ENCODE measurements at regions not wholly inside any gene's neighbourhood (a gene's known extent, or its start where the extent isn't known, plus 50 kb on each side); places are given as distances from the start of the nearest gene placed in this dataset.

DNA sequence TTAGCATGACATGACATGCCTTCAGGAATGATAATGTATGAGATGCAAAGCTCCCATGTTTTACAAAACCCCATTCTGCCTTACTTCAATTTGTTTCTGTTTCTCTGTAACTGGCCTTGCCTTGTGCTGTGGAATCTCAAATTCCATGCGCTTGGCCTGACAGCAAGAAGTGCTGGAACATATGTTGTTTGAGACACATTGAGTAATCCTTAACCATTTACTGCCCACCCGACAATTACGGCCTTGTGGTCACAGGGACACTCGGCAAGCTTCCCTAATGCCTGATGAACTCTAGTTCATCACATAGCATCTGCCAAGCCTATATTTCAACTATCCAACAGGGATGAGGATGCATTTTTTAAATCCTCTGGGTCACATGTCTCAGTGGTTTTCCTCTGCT, 226.4 kb upstream of the CASK start:
- DNase-seq = no peak

DNA sequence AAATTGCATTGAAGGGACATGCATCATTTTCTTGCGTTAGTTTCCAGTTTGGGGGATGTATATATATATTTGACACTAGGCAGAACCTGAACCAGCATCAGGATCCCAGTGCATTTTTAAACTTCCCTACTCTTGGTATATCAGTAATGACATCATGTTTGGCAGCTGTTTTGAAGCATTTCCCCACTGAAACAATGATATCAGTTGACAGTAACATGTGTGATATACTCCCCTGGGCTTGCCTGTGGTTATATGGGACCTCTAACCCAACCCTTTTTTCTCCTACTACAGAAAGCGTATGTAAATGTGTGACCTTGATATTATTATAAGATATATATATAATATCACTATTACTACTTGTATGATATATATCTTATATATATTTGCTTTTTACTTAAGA, 225.9 kb upstream of the CASK start:
- no peak for DNase-seq

DNA sequence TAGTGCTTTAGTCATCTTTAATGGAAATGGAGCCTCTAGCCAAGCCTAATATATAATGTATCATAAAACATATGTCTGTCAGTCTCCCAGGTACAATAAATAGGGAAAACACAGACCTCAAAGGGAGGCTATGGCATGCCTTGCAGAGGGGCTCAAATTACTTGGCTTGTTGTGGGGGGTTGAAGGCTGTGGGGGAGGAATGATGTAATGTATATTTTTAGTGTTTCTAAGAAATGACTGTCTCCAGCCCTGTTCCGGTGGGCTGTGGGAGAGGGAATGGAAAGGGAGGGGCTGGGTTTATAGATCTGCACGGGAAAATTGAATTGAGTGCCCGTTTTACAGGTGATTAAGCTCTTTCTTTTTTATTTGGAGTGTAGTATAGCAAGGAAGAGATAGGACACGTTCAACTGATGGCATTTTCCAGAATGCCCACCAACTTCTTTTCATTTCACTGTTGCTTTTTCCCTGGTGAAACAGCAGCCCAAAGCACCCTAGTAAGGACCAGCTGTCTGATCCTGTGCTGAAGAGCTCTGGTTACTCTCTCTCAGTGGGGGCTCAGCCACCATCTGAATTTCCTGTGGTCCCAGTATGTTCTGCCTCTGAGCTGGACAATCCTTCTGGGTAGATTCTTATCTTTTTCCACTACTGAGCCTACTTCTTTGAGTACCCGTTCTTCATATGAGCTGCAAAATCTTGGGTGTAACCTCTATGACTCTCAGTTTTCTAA, 220.7 kb upstream of the CASK start:
- DNase-seq = no peak

- no peak for DNase-seq
These were observed 217.0 kb upstream of the CASK start for GRCh38 chrX:42140320-42140719.

GRCh38 chrX:42135583-42136228, 212.4 kb upstream of the CASK start:
- DNase-seq = no peak

DNA sequence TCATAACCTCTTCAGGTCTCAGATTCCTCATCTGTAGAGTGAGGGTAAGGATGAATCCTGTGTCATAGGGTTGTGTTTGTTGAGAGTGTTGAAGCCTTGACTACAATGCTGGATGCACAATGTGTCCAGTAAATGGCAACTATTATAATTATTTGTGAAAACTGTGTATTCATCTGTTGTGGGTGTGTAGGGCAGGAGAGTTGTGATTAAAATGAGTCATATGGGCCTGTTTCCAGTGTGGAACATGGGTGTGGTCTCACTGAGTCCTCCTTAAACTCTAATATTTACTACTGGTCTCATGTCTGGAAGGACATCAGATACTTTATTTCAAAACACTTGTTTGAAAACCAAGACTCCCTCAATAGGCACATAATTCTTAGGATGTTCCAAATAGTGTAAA, 208.5 kb upstream of the CASK start:
- no peak for DNase-seq

GRCh38 chrX:42129022-42129940, 205.9 kb upstream of the CASK start:
- DNase-seq = no peak

DNA sequence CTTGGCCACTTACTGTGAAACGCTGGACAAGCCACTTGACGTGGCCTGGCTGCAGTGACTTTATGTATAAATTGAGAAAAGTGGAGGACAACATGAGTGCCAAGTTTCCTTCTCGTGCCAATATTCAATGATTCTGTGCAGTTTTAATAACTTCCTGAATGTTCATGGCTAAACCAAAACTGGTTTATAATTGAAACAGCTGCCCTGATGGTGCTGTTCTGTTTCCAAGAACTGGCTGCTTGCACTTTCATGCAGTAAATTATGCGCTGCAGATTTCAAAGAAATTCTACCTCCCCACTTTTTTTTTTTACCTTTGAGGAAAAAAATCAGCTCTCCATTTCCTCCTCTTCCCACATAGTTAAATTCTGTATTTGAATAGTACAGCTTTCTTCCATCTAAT, 205.2 kb upstream of the CASK start:
- no peak for DNase-seq

DNA sequence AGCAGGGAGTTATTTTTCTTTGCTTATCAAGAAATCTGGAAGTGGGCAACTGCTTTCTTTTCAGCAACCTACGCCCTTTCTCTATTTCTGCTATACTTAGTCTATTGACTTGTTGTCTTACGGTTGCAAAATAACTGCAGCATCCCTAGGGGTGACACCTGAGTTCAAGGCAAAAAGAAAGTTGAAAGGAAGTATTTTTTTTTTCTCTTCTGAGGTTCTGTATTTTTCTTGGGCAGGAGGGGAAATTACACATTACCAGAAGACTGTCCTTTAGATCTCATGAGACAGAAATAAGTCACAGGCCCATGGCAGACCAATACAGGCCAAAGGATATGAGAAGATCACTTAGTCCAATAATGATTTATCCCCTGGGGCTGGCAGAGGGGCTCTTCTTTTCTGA, 204.7 kb upstream of the CASK start:
- no peak for DNase-seq

DNA sequence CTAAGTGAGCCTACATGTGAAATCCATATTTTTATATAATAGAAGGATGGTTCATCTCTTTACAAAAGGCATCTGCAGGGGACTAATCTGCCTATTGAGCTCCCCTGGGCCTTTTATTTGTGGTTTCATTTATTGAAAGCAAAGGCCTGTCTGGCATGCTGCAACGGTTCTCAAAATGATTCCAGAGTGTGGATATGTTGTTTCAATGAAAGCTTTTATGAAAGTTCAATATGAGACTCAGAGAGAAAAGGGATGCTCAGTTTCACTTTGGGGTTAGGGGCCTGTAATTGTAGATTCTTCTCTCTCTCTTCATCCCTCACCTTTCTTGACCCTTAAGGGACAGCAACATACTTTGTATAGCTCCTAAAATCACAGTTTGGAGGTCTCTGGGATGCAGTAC, 204.2 kb upstream of the CASK start:
- no peak for DNase-seq

GRCh38 chrX:42123369-42123768, 200.0 kb upstream of the CASK start:
- DNase-seq = no peak

- DNase-seq = peak; percentile 45
These were observed 195.7 kb upstream of the CASK start for GRCh38 chrX:42119076-42119475.

DNA sequence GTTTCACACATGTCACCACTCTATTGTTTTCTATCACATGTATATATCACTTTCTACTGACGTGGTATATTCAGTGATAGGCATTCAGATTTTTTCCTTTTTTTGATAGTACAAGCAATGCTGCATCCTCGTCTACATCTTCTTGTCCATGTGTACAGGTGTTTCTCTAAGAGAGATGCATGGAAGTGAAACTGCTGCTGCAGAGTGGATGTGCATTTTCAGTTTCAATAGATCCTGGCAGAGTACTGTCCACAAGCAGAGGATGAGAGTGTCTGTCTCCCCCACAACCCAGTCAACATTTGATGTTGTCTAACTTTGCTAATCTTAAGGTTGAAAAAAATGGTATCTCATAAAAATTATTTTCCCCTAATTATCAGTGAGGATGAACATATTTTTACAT, 194.0 kb upstream of the CASK start:
- no peak for DNase-seq

DNA sequence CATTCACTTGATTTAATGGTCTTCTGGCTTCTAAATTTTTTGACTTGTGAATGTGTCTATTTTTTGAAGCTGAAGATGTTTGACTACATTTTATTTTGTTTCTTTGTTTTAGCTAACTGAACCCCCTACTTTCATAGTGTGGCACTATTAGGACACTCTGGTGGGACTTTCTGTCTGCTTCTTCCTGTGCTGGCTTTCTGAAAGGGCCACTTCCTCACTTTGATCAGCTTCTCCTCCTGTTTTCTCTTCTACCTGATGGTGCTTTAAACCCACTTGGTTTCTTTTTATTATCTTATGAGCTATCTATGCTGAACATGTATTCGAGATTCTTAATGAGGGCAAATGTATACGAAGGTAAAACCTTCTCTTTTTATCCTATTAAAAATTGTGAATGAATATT, 186.1 kb upstream of the CASK start:
- no peak for DNase-seq

- no peak for DNase-seq
These were observed 184.4 kb upstream of the CASK start for GRCh38 chrX:42107495-42108488.

DNA sequence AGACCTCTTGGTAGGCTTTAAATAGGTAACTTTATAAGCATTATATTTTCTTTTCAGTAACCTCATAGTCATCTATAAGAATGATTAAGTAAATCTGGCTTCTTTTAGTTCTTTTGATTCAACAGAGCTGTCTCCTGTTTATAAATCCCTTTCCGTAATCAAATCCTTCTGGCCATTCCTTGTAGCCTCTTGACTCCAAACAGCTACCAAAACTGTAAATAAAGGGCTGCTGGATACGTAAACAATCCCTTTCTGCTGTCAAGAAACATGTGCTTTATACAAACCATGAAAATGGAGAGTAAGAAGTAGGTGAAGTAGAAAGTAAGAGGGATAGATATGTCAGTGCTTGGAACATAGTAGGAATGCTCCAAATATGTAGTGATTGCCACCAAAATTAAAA, 183.2 kb upstream of the CASK start:
- DNase-seq = no peak

DNA sequence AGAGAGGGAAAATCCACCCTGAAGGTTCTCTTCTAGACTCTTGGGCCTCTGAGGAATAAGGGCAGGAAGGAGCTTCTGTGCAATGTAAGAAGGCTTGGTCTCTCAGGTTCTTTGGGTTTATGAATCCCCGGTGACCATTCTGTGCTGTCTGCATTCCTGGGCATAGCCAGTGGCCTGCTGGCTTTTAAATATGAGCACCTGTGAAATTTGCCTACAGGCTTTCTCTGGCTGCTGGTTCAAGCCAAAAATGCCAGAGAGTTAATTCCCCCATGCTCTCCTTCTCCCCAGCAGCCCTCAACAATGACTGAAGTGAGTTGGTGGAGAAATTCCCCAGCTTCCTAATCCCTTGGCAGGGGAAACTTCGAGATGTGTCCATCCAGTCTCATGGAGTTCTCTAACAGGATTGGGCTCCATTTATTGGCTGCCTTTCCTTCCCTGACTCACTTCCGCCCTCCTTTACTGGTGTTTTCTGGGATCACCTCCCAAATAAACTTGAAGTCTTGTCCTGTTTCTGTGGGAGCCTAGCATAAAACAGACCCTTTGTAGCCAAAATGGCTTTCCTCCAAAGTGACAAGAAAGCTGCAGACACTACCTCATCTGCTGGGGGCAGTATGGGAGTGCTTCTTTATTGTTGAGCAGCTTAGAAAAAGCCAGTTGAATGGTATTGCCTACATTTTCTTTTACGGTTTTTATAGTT, 179.4 kb upstream of the CASK start:
- DNase-seq = no peak

DNA sequence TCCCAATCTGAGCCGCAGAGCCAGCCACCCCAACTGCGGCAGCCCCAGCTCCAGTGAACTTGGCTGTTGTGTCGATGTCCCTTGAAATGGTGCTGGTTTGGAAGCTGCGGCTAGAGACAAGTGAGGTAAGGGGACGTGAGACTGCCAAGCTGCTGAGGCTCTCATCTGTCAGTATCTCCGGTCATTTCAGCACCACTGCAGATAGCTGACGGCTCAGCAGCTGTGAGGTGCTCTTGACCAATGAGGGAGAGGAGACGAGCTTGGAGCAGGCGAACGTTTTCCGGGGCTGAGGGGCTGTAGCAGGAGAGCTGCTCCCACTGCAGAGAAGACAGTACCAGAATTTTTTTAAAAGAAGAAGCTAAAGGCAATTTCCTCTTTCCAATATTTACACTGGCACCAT, 175.5 kb upstream of the CASK start:
- DNase-seq = no peak

- no peak for DNase-seq
These were observed 174.1 kb upstream of the CASK start for GRCh38 chrX:42097486-42097885.

- no peak for DNase-seq
These were observed 173.0 kb upstream of the CASK start for GRCh38 chrX:42096265-42096920.

DNA sequence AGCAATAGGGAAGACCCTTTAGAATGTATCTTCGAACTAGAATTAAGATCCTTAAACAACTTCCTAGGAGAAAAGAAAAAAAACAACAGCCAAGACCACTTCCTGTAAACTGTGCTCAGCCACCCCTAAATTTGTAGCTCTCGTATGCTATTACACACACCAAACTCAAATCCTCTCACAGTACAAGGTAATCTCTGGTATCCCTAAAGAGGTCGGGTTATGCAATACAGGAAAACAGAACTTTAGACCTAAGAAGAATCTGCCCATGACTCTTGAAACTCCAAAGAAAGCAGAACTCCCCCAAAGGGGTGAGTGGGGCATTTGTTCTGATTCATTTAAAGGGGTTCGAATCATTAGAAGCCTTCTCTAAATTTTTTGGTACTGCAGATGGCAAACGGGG, 170.9 kb upstream of the CASK start:
- no peak for DNase-seq

All from NCI-H748 treated with DMSO at 0.1 percent for 48 hours (cell line).